Psoas muscle (tissue), 7 donors: ENCODE measurements at regions not wholly inside any gene's neighbourhood (a gene's known extent, or its start where the extent isn't known, plus 50 kb on each side); places are given as distances from the start of the nearest gene placed in this dataset.

Source experiments
- ATAC-seq, 4 donors: fragments of 200-7000 bp; cut with Tn5 transposase; one replicate each; pipeline ENCODE4 v1.9.1; 2020; ENCODE audit warnings: moderate library complexity in 3 of 4, mild to moderate bottlenecking in 2 of 4
- DNase-seq, 2 donors: peaks; one replicate each; pipeline ENCODE4 v3.0.0-alpha.2; 2020
- H3K27ac ChIP-seq: fragments of 200-600 bp; one replicate; pipeline ENCODE4 v1.8.0; 2022
- H3K27me3 ChIP-seq, 3 donors: fragments of 200-600 bp in 1 of 3; one replicate each; pipeline versions ENCODE4 v1.6.1 to v1.8.0; 2013 to 2022; ENCODE audit warnings: low read length in 2 of 3, mild to moderate bottlenecking in 2 of 3, moderate library complexity in 1 of 3; ENCODE audit not compliant: insufficient read depth in 3 of 3
- H3K36me3 ChIP-seq, 2 donors: fragments of 200-600 bp in 1 of 2; one replicate each; pipeline versions ENCODE4 v1.6.1 to v1.8.0; 2013 to 2022; ENCODE audit warnings: low read depth in 1 of 2, mild to moderate bottlenecking in 1 of 2, moderate library complexity in 1 of 2; ENCODE audit not compliant: insufficient read depth in 1 of 2
- H3K4me1 ChIP-seq: fragments of 200-600 bp; one replicate; pipeline ENCODE4 v1.8.0; 2022
- H3K4me3 ChIP-seq: fragments of 200-600 bp; one replicate; pipeline ENCODE4 v1.8.0; 2022; ENCODE audit warnings: mild to moderate bottlenecking
- H3K9me3 ChIP-seq: fragments of 200-600 bp; one replicate; pipeline ENCODE4 v1.8.0; 2022
- WGBS, 3 donors: extraction: QIAGEN DNeasy Blood & Tissue Kit; methylation state at CpG; one replicate each; pipeline versions ENCODE4 v1.1.6 to v1.1.7; 2013; 5-methylcytosine and 5-hydroxymethylcytosine counted together
- intact Hi-C, 2 donors: fragments of 100-400 bp; cut with DNase I; formaldehyde crosslinking; loops; one replicate each; pipeline versions ENCODE4 v1.11.0 to v1.14.2; 2022
- TF ChIP-seq, protein P1 (sequence below): fragments of 200-600 bp; IDR thresholded peaks from one replicate; pipeline ENCODE4 v1.8.0; 2022; ENCODE audit warnings: antibody characterized with exemption
- donor health status: healthy with polysubstance abuse.
- donor health status: DM: no; HTN: no; CAD: no; lungs with moderate emphysema.
- donor health status: Bipolar disorder and iron deficiency.
- donor health status: healthy.
- donor health status: DM: yes; HTN: yes; CAD: no.
- donor health status: DM: no; HTN: no; CAD: no.
- donor health status: DM: yes; HTN: yes; CAD: no.

DNA sequence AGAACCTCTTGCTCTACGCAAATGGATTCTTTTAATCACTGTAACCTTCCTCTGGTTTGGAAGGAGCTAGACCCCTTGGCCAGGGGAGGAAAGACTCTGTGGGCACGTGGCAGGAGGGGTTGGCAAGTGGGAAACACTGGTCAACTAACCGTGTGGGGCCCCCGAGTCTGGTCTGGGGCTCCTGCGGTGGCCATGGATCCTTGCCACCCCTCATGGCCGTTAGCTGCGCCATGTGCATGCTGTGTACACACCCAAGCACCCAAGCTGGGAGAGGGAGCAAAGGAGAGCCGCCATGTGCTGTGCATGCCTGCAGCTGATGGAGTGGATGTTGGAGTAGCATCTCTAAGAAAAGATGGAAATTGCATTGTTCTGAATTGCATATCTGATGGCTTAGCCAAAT lies 730.6 kb downstream of the FAM181B start:
- H3K27ac ChIP-seq, result no peak overlapping the region
- TF ChIP-seq, protein P1, sequence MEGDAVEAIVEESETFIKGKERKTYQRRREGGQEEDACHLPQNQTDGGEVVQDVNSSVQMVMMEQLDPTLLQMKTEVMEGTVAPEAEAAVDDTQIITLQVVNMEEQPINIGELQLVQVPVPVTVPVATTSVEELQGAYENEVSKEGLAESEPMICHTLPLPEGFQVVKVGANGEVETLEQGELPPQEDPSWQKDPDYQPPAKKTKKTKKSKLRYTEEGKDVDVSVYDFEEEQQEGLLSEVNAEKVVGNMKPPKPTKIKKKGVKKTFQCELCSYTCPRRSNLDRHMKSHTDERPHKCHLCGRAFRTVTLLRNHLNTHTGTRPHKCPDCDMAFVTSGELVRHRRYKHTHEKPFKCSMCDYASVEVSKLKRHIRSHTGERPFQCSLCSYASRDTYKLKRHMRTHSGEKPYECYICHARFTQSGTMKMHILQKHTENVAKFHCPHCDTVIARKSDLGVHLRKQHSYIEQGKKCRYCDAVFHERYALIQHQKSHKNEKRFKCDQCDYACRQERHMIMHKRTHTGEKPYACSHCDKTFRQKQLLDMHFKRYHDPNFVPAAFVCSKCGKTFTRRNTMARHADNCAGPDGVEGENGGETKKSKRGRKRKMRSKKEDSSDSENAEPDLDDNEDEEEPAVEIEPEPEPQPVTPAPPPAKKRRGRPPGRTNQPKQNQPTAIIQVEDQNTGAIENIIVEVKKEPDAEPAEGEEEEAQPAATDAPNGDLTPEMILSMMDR, result no peak
- no peak for ATAC-seq
- H3K9me3 ChIP-seq, result no peaks in the 10 kb centered on the region
- intact Hi-C loops, result no loop called here
- WGBS, 3 donors, result 83 to 88% (median 87%) methylated on average over 8 of the region's 8 CpGs
- DNase-seq, result no peak
- no peaks in the 10 kb centered on the region for H3K36me3 ChIP-seq
- H3K4me1 ChIP-seq, result no peaks in the 10 kb centered on the region
- no peaks in the 10 kb centered on the region for H3K27me3 ChIP-seq
- no peak overlapping the region for H3K4me3 ChIP-seq

DNA sequence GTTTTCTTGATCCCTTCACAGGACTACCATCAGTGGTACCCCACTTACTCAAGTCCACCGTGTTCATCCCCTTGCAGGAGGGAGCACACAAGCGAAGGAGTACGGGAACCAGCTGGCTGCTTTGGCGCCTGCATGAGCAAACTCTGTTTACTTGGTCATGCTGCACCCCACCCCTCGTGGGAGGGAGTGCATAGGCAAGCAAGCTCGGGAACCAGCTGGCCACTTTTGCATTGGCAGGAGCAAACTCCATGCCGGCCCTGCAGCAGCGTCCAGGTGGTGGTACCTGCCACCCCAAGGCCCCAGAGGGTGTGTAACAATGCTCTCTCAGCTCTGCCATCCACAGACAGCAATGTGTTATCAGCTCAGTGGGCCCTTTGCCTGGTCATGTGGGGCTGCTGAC lies 737.8 kb downstream of the FAM181B start:
- intact Hi-C loops, result no loop called here
- H3K27me3 ChIP-seq, result no peaks in the 10 kb centered on the region
- H3K4me1 ChIP-seq, result no peaks in the 10 kb centered on the region
- ATAC-seq (no peak), DNase-seq (no peak)
- H3K4me3 ChIP-seq, result no peak overlapping the region
- 63 to 77% (median 68%) methylated on average over 8 of the region's 8 CpGs for WGBS, 3 donors
- H3K27ac ChIP-seq, result no peak overlapping the region
- H3K36me3 ChIP-seq, result no peaks in the 10 kb centered on the region
- no peaks in the 10 kb centered on the region for H3K9me3 ChIP-seq
- TF ChIP-seq, protein P1, result no peak

DNA sequence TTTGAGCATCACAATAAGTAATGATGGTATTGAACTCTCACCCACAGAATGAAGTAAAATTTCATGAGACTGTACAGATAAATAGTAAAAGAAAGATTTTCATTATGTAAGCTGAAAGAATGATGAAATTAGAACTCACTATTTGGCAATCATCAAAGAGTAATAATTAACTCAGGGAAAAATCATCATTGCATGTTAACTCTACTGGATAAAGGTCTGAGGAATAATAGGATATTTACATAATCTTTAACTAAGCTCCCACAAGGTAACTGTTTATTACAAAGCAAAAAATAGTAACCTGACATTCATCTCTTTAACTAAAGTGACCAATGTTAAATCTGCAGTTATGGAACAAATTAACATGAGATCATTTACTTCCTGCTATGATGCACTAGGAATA lies 739.9 kb downstream of the FAM181B start:
- TF ChIP-seq, protein P1, result no peak
- Histone ChIP-seq H3K4me1 (no peaks in the 10 kb centered on the region), H3K27me3 (no peaks in the 10 kb centered on the region), H3K36me3 (no peaks in the 10 kb centered on the region), H3K4me3 (no peak overlapping the region), H3K9me3 (no peaks in the 10 kb centered on the region), H3K27ac (no peak overlapping the region)
- ATAC-seq (no peak), DNase-seq (no peak)
- intact Hi-C loops, result no loop called here

DNA sequence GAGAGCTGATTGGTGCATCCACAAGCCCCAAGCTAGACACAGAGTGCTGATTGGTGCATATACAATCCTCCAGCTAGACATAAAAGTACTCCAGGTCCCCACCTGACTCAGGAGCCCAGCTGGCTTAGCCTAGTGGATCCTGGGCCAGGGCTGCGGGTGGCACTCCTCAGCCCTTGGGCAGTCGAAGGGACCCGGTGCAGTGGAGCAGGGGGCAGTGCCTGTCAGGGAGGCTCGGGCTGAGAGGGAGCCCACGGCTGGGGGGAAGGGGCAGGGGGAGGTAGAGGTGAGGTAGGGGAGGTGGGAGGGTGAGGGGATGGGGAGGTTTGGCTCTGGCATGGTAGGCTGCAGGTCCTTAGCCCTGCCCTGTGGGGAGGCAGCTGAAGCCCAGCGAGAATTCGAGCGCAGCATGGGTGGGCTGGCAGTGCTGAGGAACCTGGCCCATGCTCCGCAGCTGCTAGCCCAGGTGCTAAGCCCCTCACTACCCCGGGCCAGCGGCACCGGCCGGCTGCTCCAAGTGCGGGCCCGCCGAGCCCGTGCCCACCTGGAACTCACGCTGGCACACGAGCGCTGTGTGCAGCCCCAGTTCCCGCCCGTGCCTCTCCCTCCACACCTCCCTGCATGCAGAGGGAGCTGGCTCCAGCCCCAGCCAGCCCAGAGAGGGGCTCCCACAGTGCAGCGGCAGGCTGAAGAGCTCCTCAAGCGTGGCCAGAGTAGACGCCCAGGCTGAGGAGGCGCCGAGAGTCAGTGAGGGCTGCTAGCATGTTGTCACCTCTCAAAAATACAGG lies 742.8 kb downstream of the FAM181B start:
- Histone ChIP-seq H3K9me3 (no peaks in the 10 kb centered on the region), H3K4me1 (no peaks in the 10 kb centered on the region), H3K27ac (no peak overlapping the region), H3K36me3 (no peaks in the 10 kb centered on the region), H3K4me3 (no peak overlapping the region), H3K27me3 (no peaks in the 10 kb centered on the region)
- TF ChIP-seq, protein P1, result no peak
- DNase-seq (no peak), ATAC-seq (no peak)
- intact Hi-C loops, result no loop called here
- 91 to 94% (median 93%) methylated on average over 22 to 27 of the region's 27 CpGs for WGBS, 3 donors

DNA sequence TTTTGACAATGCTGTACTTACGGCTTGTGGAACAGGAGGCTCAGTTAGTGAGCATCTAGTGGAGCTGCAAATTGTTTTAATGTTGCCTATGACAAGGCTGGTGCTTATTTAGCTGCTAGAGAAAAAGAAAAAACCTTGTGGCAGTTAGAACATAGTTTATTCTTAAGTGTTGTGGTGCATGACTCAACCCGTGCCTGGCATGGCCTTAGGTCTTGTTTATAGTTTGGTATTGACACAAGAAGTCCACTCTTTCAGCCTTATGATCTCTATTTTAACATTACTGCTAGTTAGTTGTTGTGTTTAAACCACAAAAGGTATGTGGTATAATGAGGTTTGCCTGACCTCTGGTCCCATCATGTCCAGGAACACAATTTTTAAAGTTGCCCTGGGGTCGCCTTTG lies 744.6 kb downstream of the FAM181B start:
- TF ChIP-seq, protein P1, result no peak
- H3K9me3 ChIP-seq, result no peaks in the 10 kb centered on the region
- H3K27me3 ChIP-seq, result no peaks in the 10 kb centered on the region
- DNase-seq (no peak), ATAC-seq (no peak)
- no peaks in the 10 kb centered on the region for H3K36me3 ChIP-seq
- no peak overlapping the region for H3K4me3 ChIP-seq
- WGBS, 3 donors, result 75 to 83% (median 78%) methylated on average over 3 of the region's 3 CpGs
- intact Hi-C loops, result no loop called here
- no peaks in the 10 kb centered on the region for H3K4me1 ChIP-seq
- no peak overlapping the region for H3K27ac ChIP-seq
